ENCODE measurements at regions not wholly inside any gene's neighbourhood (a gene's known extent, or its start where the extent isn't known, plus 50 kb on each side); places are given as distances from the start of the nearest gene placed in this dataset.

- BruUV-seq (replicated peaks), result no TSS peak
- in situ Hi-C loops (cut with HindIII; ENCODE audit: extremely low pct_ligation_motif_present, low pct_unique_long_range_greater_than_20kb), result loop anchor here (5.0 to 10.0 kb wide), 2 partner anchors 61 to 213 kb away; no protein-coding TSS in a partner anchor
- no peak for DNase-seq (ENCODE audit: low spot score)
- Histone ChIP-seq H3K9me3 (ENCODE audit: low read length) (no peaks in the 10 kb centered on the region), H3K9ac (ENCODE audit: insufficient read depth, low read depth, low read length) (no peak overlapping the region), H3K4me3 (replicated peaks in 1 of 3; ENCODE audit: insufficient read depth in 1 of 3, low read depth in 2 of 3, low read length in 3 of 3) (no peak overlapping the region), H3K27me3 (ENCODE audit: control insufficient read depth in 1 of 2, insufficient read depth in 2 of 2, low read length in 2 of 2) (peaks cover 1 to 4% of the 10 kb centered on the region in 2 experiments; a peak in 2 of 5 replicates), H2AFZ (ENCODE audit: low read length) (no peak overlapping the region), H3K27ac (ENCODE audit: extremely low read length, insufficient read depth, low read length) (no peak overlapping the region), H3K79me2 (ENCODE audit: insufficient read depth, low read length) (no peaks in the 10 kb centered on the region), H3K4me2 (ENCODE audit: low read depth, low read length) (no peak overlapping the region), H3K36me3 (replicated peaks in 1 of 2; ENCODE audit: control insufficient read depth in 1 of 2, insufficient read depth in 2 of 2, low read length in 2 of 2) (no peaks in the 10 kb centered on the region), H4K20me1 (ENCODE audit: insufficient read depth, low read length) (no peaks in the 10 kb centered on the region), H3K4me1 (ENCODE audit: insufficient read depth, low read length) (no peaks in the 10 kb centered on the region)
- ATAC-seq, result no peak
- TF ChIP-seq ZNF530 (CRISPR knock-in tag; IDR thresholded peaks at IDR 0.05; ENCODE audit: low read depth) (no peak), ZNF75D (CRISPR knock-in tag; IDR thresholded peaks at IDR 0.05; ENCODE audit: borderline replicate concordance) (no peak), SALL1 (CRISPR knock-in tag; IDR thresholded peaks at IDR 0.05) (no peak), ZNF672 (CRISPR knock-in tag; IDR thresholded peaks at IDR 0.05) (no peak), ATF1 (CRISPR knock-in tag; IDR thresholded peaks at IDR 0.05) (no peak), ZNF556 (CRISPR knock-in tag; IDR thresholded peaks at IDR 0.05; ENCODE audit: borderline replicate concordance) (no peak), POLR2AphosphoS5 (IDR thresholded peaks at IDR 0.05; ENCODE audit: low read depth, low read length) (no peak), ZNF296 (CRISPR knock-in tag; conservative IDR thresholded peaks at IDR 0.05) (no peak), HDAC1 (CRISPR knock-in tag; IDR thresholded peaks at IDR 0.05) (no peak), ZNF180 (CRISPR knock-in tag; IDR thresholded peaks at IDR 0.05; ENCODE audit: borderline replicate concordance, low read depth) (no peak), KLF11 (CRISPR knock-in tag; IDR thresholded peaks at IDR 0.05) (no peak), FOXM1 (CRISPR knock-in tag; IDR thresholded peaks at IDR 0.05) (no peak)
- TF ChIP-seq, protein P1, sequence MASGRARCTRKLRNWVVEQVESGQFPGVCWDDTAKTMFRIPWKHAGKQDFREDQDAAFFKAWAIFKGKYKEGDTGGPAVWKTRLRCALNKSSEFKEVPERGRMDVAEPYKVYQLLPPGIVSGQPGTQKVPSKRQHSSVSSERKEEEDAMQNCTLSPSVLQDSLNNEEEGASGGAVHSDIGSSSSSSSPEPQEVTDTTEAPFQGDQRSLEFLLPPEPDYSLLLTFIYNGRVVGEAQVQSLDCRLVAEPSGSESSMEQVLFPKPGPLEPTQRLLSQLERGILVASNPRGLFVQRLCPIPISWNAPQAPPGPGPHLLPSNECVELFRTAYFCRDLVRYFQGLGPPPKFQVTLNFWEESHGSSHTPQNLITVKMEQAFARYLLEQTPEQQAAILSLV (CRISPR knock-in tag; IDR thresholded peaks at IDR 0.05; ENCODE audit: borderline replicate concordance), result no peak
- POLR2A ChIA-PET, result no interaction called here
- intact Hi-C loops (cut with micrococcal nuclease; ENCODE audit: unreplicated experiment), result loop anchor here (5.0 kb wide), 1 partner anchor 256 kb away; no protein-coding TSS in a partner anchor
- 11% methylated on average over 2 of the region's 2 CpGs for WGBS (ENCODE audit: low lambda C conversion rate)
- CTCF ChIA-PET (ENCODE audit: low intra/inter-chr PET ratio, low total read pairs), result interaction anchor here (1.5 kb wide), 1 partner anchor 58 kb away, joined by 4 read pairs; no protein-coding TSS in a partner anchor
- FAIRE-seq, result no peak
Observed at GRCh38 chr14:22378181-22378580, 210.8 kb downstream of the DAD1 start.

Measured in HepG2 (cell line).